HEK293T (cell line): ENCODE measurements at regions not wholly inside any gene's neighbourhood (a gene's known extent, or its start where the extent isn't known, plus 50 kb on each side); places are given as distances from the start of the nearest gene placed in this dataset.
"Not testable (repeated sequence)": the region's sequence is repeated elsewhere in the genome, so short reads cannot be mapped to it uniquely, and the experiment has no call there.

Source experiments
- ARNT ChIP-seq: fragments of 450-650 bp; IDR thresholded peaks from 2 replicates; pipeline ENCODE4 v1.6.1; 2017; ENCODE audit warnings: mild to moderate bottlenecking
- CTBP1 ChIP-seq: fragments of 450-650 bp; IDR thresholded peaks from 2 replicates; pipeline ENCODE4 v1.6.1; 2016; ENCODE audit warnings: borderline replicate concordance
- FOXK2 ChIP-seq: fragments of 450-650 bp; IDR thresholded peaks from 2 replicates; pipeline ENCODE4 v1.6.1; 2016; ENCODE audit warnings: mild to moderate bottlenecking
- FOXM1 ChIP-seq: fragments of 450-650 bp; IDR thresholded peaks from 2 replicates; pipeline ENCODE4 v1.6.1; 2017; ENCODE audit warnings: mild to moderate bottlenecking, borderline replicate concordance
- SP1 ChIP-seq: fragments of 450-650 bp; IDR thresholded peaks from 2 replicates; pipeline ENCODE4 v1.6.1; 2017
- TARDBP ChIP-seq: fragments of 450-650 bp; IDR thresholded peaks from 2 replicates; pipeline ENCODE4 v1.6.1; 2016
- TF ChIP-seq, protein P1 (sequence below): fragments of 450-650 bp; IDR thresholded peaks from 2 replicates; pipeline ENCODE4 v1.6.1; 2016

DNA sequence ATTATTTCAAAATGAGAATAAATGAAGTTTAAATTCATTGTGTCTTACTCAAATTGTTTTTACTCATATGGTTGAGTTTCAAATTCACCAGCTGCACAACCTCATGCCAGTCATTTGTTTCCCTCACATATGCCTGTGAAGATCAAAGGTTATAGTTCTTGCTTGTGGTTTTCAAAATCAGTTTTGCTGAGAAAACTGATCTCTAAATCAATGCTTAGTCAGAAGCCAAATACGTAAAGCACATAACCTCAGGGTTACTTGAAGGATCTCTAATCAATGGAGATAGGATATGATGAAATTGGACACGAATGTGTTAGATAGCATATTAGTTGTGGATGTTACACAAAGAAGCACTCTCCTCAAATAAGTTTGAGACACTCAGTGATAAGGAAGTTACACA lies 400.7 kb downstream of the CHL1 start:
- TF ChIP-seq SP1, FOXM1, FOXK2, TARDBP, ARNT, CTBP1: not testable (repeated sequence)
- TF ChIP-seq, protein P1, sequence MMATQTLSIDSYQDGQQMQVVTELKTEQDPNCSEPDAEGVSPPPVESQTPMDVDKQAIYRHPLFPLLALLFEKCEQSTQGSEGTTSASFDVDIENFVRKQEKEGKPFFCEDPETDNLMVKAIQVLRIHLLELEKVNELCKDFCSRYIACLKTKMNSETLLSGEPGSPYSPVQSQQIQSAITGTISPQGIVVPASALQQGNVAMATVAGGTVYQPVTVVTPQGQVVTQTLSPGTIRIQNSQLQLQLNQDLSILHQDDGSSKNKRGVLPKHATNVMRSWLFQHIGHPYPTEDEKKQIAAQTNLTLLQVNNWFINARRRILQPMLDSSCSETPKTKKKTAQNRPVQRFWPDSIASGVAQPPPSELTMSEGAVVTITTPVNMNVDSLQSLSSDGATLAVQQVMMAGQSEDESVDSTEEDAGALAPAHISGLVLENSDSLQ = not testable (repeated sequence)
